GM10266 (cell line): ENCODE measurements at regions not wholly inside any gene's neighbourhood (a gene's known extent, or its start where the extent isn't known, plus 50 kb on each side); places are given as distances from the start of the nearest gene placed in this dataset.

Experiments
- DNase-seq: peaks from one replicate; pipeline ENCODE4 v3.0.0; 2012; ENCODE audit errors: extremely low spot score
- CTCF ChIP-seq: IDR thresholded peaks from 2 replicates; pipeline ENCODE4 v1.5.1; 2012; ENCODE audit warnings: mild to moderate bottlenecking, low read depth; ENCODE audit not compliant: control insufficient read depth, insufficient read depth; ENCODE audit errors: missing control alignments

- TF ChIP-seq CTCF, result peak; percentile 46
- no peak for DNase-seq
These were observed 410.1 kb upstream of the PLXNA2 start for GRCh38 chr1:208654241-208654640.

DNA sequence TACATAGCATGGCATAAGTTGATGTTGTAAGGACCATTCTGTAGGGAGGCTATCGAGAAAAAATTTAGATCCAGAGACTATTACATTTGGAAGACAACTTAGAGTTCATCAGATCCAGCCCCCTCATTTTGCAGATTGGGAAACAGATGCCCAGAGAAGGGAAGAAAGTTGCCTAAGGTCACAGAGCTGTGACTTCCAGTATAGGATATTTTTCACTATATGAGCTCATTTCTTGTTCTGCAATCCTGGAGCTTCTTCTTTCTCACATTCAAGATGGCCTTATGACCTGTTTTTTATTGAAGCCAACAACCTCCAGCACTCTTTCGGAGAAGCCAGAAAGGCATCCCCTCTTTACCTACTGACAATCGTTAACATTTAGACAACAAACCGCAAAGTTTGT, 421.8 kb upstream of the PLXNA2 start:
- no peak for DNase-seq

GRCh38 chr1:208668991-208669390, 424.8 kb upstream of the PLXNA2 start:
- DNase-seq, result no peak
- no peak for TF ChIP-seq CTCF

More for the DNA sequence above, 421.8 kb upstream of the PLXNA2 start:
- no peak for TF ChIP-seq CTCF

- no peak for TF ChIP-seq CTCF
- no peak for DNase-seq
These were observed 426.6 kb upstream of the PLXNA2 start for GRCh38 chr1:208670778-208671177.

- DNase-seq, result no peak
- TF ChIP-seq CTCF, result no peak
These were observed 437.9 kb upstream of the PLXNA2 start for GRCh38 chr1:208681878-208682663.

- no peak for DNase-seq
- no peak for TF ChIP-seq CTCF
These were observed 438.5 kb upstream of the PLXNA2 start for GRCh38 chr1:208682664-208683013.

DNA sequence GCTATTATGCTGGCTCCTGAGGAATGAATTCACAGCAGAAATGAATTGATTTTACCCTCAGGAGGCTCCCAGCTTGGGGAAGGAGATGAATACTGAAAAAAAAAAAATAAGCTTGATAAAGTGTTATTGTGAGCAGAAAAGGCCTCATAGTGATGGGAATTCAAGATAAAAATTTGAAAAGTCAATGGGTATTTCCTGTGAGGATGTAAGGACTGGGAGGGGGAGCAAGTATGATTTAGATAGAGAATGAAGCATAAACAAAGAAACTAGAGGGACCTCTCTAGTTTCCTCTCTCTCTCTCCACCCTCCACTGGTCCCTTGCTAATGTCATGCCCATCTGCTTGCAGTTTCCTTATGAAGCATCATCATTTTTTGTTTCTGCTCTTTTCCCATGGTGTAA, 439.0 kb upstream of the PLXNA2 start:
- TF ChIP-seq CTCF, result no peak
- no peak for DNase-seq
